Progenitor cell of endocrine pancreas (in vitro differentiated cells): ENCODE measurements at regions not wholly inside any gene's neighbourhood (a gene's known extent, or its start where the extent isn't known, plus 50 kb on each side); places are given as distances from the start of the nearest gene placed in this dataset.

Experiments used
- DNase-seq: peaks from one replicate; pipeline ENCODE4 v3.0.0; 2021; ENCODE audit warnings: low spot score; ENCODE audit not compliant: unreplicated experiment
- H3K27ac Mint-ChIP-seq: 2 replicates; pipeline ENCODE4 v1.8.0; 2021; ENCODE audit warnings: mild to moderate bottlenecking, moderate library complexity, mixed read lengths
- H3K27me3 Mint-ChIP-seq: 2 replicates; pipeline ENCODE4 v1.8.0; 2021; ENCODE audit warnings: mixed read lengths
- H3K36me3 Mint-ChIP-seq: 2 replicates; pipeline ENCODE4 v1.8.0; 2022; ENCODE audit warnings: mixed read lengths; ENCODE audit not compliant: insufficient read depth
- H3K4me1 Mint-ChIP-seq: 2 replicates; pipeline ENCODE4 v1.8.0; 2021; ENCODE audit warnings: low read depth, mixed read lengths
- H3K4me3 Mint-ChIP-seq: 2 replicates; pipeline ENCODE4 v1.8.0; 2021; ENCODE audit warnings: low read depth, mild to moderate bottlenecking, moderate library complexity, mixed read lengths
- H3K9me3 Mint-ChIP-seq: 2 replicates; pipeline ENCODE4 v1.8.0; 2021; ENCODE audit warnings: low read depth, mixed read lengths
- TF ChIP-seq, protein P1 (sequence below): fragments of 200-600 bp; sonication (generic); IDR thresholded peaks from one replicate; pipeline ENCODE4 v1.5.0; 2021; ENCODE audit warnings: antibody characterized with exemption, mild to moderate bottlenecking; ENCODE audit not compliant: unreplicated experiment

- TF ChIP-seq, protein P1, sequence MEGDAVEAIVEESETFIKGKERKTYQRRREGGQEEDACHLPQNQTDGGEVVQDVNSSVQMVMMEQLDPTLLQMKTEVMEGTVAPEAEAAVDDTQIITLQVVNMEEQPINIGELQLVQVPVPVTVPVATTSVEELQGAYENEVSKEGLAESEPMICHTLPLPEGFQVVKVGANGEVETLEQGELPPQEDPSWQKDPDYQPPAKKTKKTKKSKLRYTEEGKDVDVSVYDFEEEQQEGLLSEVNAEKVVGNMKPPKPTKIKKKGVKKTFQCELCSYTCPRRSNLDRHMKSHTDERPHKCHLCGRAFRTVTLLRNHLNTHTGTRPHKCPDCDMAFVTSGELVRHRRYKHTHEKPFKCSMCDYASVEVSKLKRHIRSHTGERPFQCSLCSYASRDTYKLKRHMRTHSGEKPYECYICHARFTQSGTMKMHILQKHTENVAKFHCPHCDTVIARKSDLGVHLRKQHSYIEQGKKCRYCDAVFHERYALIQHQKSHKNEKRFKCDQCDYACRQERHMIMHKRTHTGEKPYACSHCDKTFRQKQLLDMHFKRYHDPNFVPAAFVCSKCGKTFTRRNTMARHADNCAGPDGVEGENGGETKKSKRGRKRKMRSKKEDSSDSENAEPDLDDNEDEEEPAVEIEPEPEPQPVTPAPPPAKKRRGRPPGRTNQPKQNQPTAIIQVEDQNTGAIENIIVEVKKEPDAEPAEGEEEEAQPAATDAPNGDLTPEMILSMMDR: no peak
Measured at GRCh38 chr7:131897790-131898165, 341.4 kb upstream of the PODXL start.

DNA sequence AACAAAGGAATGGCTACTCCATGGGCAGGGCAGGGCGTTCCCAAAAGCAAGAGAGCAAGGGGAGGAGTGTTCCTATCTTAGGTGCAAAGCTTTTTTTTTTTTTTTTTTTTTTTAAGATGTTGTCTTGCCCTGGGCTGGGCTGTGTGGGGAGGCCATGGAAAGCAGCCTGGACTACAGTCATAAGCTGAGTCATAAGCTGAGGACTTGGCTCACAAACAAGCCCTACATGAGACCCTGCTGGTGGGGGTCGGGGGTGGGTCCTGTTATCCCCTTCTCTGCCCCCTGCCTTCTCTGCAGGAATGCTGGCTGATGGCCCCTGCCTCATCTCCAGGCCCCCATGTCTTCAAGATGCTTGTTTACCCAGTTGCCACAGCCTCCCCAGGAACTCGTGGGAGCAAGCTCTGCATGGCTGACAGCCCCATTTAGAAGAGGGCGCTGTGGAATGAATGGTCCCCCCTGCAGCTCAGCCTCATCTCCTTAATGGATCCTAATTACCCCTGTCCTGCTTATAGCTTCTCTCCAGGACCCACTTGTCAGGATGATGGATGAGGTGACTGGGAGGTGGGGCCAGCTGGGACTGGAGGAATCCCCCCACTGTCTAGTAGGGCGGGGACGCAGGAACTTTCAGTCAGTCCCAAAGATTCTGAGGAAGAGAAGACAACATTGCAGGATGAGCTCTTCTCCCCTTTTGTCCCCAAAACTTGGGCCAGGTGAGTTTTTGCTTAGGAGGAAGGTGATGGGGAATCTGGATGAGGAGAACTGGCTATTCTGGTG lies 340.8 kb upstream of the PODXL start:
- Mint-ChIP-seq H3K4me1 (peaks cover 11% of the 10 kb centered on the region), H3K27me3 (peaks cover 3% of the 10 kb centered on the region), H3K4me3 (no peak overlapping the region), H3K9me3 (no peaks in the 10 kb centered on the region), H3K27ac (no peak overlapping the region), H3K36me3 (no peaks in the 10 kb centered on the region)
- no peak for DNase-seq
- TF ChIP-seq, protein P1: no peak

More at GRCh38 chr7:131897790-131898165, 341.4 kb upstream of the PODXL start:
- Mint-ChIP-seq H3K4me3 (no peak overlapping the region), H3K4me1 (peaks cover 11% of the 10 kb centered on the region), H3K27me3 (peaks cover 3% of the 10 kb centered on the region), H3K9me3 (no peaks in the 10 kb centered on the region), H3K27ac (no peak overlapping the region), H3K36me3 (no peaks in the 10 kb centered on the region)
- no peak for DNase-seq

DNA sequence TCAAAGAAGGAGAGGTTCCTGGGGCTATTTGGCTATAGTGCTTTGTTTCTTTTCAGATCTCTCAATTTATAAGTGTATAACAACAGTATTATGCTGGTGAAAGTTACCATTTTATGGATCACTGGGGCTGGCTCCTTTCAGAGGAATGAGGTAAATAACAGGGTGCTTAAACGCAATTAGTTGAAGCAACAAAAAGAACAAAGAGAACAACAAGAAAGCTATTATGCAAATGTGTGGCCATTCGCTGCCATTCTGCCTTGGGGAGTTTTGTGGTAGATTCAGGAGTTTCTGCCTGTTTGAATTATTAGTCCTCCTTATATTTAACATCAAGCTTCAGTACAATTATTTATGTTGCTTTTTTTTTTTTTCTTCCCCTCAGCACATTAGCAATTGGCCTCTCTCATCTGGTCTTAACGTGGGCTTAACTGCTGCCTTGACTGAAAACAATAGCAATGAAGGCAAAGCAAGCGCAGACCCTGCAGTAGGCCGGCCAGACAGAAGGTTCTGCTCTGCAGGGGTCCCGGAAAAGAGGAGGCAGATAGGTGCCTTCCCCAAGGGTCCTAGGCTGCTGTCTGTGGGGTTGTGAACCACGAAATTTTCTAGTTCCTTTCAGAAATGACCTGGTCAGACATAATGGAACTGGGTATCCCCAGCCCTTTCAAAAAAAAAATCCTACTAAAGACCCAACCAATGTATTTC lies 339.9 kb upstream of the PODXL start:
- Mint-ChIP-seq H3K4me1 (peaks cover 11% of the 10 kb centered on the region), H3K9me3 (no peaks in the 10 kb centered on the region), H3K4me3 (no peak overlapping the region), H3K36me3 (no peaks in the 10 kb centered on the region), H3K27ac (no peak overlapping the region), H3K27me3 (peaks cover 7% of the 10 kb centered on the region)
- TF ChIP-seq, protein P1: no peak
- no peak for DNase-seq

- H3K9me3 Mint-ChIP-seq: no peaks in the 10 kb centered on the region
- H3K4me1 Mint-ChIP-seq: peaks cover 7% of the 10 kb centered on the region
- TF ChIP-seq, protein P1: no peak
- H3K36me3 Mint-ChIP-seq: no peaks in the 10 kb centered on the region
- H3K27me3 Mint-ChIP-seq: peaks cover 7% of the 10 kb centered on the region
- no peak overlapping the region for H3K4me3 Mint-ChIP-seq
- no peak overlapping the region for H3K27ac Mint-ChIP-seq
- DNase-seq: no peak
Measured at GRCh38 chr7:131895541-131896164, 339.2 kb upstream of the PODXL start.

DNA sequence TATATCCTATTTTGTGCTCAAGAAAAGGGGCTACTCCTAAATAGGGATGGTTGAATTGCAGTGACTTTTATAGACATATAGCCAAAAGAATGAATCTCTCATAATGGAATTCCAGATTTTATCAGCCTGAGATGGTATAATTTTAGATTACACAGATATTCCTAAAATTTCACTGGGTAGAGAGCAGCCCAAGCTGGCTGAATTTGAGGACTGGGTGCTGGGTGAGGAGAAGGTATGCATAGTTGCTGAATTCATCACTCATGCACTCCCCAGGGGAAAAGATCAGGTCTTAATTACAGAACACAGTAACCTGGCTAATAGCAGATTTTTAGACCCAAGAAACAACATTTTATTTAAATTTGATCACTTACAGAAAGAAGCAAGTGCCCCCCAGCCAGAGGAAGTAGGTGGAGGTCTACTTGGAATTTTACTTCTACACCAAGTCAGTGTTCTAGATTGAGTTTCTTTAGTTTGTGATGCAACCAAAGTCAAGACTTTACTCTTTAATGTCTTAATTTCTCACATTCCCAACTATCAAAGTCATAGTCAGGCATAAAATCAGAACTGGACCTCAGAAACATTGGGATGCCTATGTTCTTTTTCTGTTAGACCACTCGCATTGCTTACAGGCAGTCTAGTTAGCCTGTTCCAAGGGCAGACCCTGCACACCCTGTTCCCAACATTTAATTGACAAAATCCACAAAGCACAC lies 337.4 kb upstream of the PODXL start:
- Mint-ChIP-seq H3K27me3 (peaks cover 5% of the 10 kb centered on the region), H3K4me3 (no peak overlapping the region), H3K4me1 (peaks cover 5% of the 10 kb centered on the region), H3K9me3 (no peaks in the 10 kb centered on the region), H3K27ac (no peak overlapping the region), H3K36me3 (no peaks in the 10 kb centered on the region)
- TF ChIP-seq, protein P1: no peak
- no peak for DNase-seq
